HG03196 (cell line): ENCODE measurements at regions not wholly inside any gene's neighbourhood (a gene's known extent, or its start where the extent isn't known, plus 50 kb on each side); places are given as distances from the start of the nearest gene placed in this dataset.

Experiments
- ATAC-seq: cut with Tn5 transposase; IDR thresholded peaks from one replicate; pipeline ENCODE4 v1.9.1; 2021; ENCODE audit not compliant: unreplicated experiment

DNA sequence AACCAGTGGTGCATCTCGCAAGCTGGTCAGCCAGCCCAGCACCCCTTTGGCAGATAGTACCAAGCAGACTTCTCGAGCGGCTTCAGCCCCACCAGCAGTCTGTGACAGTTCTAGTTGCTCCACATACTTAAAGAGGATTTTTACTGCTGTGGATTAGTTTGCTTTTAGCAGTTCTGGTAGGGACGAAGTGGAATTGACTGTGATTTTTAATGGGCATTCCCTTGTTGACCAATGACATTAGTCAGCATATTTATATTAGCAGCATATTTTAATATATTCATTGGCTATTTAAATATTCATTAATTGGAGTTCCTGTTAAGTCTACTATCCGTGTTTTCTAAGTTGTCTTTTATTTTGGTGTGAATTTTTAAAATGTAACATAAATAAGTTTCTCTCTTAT lies 500.9 kb upstream of the FAT1 start:
- no peak for ATAC-seq

DNA sequence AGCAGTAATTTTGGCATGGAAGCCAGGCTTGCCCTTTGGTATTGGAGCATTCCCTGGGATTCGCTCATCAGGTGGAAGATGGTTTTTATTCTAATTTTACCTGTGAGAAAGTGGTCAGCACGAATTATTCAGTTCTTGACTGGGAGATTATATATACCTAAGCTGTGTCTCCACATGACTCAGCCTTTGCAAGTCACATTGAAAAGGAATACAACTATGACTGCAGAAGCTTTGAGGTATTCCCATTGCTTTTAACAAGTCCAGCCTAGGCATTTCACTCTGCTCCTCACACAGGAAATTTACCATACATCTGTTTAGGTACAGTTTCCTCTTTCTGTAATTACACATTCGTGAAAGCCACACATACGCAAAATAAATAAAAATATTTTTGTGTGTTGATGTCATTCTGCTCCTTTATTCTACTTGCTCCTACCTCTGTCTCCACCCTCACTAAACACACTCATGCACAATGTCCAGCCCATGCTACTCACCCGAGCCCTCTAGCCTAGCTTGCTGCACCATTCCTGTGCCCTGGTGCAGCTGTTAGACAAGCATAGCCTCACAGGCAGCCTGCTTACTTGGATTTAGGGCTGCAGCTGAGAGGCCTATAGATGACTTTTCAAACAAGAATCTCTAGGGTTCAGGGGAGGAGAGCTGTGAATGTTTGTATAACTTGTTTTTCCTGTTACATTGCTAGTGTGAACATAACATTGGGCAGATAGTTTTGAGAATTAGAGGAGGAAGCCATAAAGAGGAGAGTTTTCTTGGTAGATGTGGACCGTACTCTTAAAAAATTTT lies 504.4 kb upstream of the FAT1 start:
- ATAC-seq = no peak

DNA sequence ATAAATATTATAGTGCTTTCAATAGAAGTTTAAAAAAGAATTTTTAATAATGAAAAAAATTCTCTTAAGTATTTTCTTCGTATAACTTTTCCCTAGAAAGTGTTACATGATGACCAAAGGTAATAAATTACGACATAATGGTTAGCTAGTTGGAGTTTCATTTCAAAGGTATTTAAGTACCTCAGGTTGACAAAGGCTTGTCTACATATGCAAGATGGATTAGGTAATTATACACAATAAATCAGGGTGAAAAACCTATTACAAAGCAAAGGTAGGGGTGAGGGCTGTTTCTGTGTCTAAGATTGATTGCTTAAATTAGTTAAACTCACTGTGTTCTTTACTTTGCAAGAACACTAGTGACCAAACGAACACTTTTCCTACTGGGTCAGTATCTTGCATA lies 508.5 kb upstream of the FAT1 start:
- no peak for ATAC-seq

DNA sequence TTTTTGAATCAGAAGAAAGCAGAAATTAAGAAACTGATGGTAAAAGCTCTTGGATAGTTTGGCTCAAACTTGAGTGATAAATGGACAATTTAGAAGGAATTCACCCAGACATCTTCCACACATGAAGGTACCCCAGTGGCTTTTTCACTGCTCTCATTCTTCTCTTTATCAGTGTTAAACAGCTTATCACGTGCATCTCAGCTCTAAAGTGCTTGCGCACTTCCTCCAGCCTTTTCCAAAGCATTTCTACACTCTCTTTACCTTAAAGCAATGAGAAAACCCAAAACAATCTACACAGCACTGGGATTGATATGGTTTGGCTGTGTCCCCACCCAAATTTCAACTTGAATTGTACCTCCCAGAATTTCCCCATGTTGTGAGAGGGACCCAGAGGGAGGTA lies 509.1 kb upstream of the FAT1 start:
- no peak for ATAC-seq

DNA sequence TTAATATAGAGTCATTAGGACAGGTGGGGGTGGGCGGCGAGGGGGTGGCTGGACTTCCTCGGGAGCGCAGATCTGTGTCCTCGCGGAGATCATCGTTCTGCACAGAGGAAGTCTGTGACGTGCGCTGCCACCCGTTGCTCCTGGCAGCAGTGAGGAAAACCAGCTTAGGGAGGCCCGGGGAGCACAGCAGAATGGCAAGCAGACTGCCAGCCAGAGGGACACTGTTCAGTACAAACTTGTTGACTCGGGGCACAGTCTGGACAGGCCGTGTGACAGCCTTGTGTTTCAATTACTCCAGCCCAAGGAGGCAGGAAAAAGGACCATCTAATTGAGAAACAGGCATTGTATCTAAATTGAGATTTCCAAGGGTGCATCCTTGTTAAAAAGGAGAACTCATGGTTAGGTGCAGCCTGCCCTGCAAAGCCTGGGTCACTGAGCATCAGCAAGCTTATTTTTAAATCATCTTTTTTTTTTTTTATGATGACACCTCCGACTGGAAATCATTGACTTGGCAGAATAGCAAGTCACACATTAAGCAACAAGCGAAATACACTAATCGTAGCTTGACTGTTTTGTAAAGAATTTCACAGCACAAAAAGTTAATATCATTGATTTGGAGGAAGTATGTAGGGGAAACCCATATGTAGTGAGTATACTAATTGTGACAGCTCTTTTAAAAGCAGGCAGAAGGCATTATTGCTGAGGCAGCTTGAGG lies 512.0 kb upstream of the FAT1 start:
- no peak for ATAC-seq

DNA sequence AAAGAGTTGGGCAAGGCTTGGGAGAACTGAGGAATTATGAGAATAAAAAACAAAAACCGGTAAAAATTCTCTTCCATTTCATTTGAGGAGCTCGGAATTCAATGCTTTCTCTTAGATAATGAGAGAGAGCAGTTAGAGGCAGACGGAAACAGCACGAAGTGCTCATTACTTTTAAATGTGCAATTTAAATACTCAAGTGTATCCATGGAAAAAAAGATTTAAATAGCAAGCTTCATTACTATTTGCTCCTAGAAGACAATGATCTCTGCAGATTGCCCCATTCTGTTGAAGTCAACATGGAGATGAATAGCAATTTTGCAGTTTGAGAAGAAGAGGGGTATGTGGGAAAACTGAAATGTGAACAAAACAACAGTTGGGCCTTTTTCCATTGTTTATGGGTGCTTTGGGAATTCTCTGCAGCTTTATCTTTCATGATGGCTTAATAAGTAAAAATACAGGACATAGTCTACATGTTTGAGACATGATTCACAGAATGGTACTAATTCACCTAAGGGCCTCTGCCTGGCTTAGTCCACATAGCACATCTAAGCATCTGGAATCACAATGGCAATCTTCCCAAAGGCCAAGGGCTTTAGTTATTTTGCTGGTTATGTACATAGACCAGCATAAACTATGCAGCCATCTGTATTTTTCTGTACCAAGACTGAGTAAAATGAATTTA lies 512.7 kb upstream of the FAT1 start:
- no peak for ATAC-seq

DNA sequence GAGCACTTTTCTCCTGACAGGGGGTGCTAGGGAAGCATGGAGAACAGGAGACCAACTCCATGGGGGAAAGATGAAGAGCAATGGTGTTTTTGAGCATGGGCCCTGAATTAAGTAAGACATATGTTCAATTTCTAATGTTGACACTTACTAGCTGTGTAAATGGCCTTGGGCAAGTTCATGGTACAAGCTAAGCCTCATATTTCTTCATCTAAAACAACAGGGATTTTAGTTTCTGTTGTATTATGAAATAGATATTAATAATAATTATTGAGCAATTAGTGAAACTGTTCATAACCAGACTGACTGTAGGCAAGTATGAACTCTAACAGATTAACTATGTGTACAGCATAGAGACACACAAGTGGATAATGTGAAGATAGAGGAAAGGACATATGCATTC lies 515.0 kb upstream of the FAT1 start:
- ATAC-seq = no peak

DNA sequence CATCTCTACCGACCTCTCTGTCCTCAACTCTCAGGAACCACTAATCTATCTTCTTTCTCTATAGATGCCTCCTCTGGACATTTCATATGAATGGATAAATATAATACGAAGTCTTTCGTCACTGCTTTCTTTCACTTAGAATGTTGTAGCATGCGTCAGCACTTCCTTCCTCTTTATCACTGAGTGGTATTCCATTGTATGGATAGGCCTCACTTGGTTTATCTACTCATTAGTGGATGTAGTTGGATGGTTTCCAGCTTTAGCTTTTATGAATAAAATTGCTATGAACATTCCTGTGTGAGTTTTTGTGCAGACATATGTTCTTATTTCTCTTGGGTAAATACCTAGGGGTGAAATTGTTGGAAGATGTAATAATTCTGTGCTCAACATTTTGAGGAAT lies 528.2 kb upstream of the FAT1 start:
- ATAC-seq = no peak

DNA sequence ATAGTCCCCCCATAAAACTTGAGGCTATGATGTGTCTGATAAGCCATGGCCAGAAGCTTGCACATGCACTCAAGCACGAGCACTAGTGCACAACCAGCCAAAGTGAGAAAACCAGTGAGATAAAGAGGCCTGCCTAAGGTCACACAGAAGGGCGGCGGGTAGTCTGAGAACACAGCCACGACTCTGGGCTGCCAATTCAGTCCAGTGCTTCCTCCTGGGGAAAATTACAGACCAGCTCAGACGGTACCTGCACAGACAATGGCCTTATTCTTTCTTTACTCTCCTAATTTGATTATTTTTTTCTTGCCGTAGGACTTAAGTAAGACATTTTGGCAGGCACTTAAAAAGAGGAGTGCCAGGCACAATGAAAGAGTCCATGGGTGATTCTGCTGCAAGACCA lies 533.2 kb upstream of the FAT1 start:
- no peak for ATAC-seq

DNA sequence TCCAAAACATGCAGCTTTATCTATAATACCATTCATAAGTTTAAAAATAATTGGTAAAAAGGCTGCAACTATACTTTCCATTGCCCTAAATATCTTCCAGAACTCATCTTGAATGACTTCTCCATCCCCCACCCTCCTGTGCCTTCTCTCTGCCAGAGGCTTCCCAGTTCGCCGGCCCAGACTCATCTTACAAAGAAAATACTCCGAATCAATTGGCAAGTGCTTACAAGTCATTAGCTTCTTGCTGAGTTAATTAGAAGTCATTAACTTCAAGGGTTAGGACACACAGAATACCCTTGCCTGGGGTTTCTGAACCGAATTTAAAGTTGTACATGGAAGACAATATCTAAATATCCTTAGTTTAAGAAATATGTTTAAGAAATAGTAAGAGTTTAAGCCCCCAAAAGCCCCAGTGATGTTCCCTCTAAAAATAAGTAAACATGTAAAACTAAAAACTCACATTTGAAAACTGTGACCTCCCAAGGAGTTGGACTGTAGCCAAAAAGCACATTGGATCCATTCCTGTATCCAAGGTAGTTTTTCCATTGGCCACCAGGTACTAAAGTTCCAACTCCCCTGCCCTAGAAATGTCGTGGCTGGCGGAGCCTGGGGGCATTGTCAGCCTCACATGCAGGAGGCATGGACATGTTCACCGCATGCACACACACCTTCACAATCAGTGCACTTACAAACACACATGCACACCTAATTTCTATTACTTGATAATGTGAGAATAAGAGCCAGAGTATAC lies 535.2 kb upstream of the FAT1 start:
- ATAC-seq = no peak

DNA sequence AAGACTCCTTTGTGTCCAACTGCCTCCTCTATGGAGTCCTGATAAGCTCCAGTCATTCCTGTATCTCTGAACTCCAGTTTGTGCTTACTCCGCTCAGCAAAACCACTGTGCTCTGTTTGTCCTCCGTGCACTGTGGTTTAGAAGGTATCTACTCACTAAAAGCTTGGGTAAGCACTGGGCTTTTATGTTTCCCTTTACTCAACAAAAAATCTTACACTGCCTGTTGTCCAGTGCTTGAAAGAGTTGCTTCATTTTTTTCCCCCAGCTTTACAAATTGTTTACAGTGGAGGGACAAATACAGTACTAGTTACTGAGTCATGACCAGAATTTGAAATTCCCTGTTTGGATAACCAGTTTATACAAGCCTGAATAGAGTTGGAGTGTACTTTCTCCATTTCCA lies 545.3 kb upstream of the FAT1 start:
- ATAC-seq = no peak

DNA sequence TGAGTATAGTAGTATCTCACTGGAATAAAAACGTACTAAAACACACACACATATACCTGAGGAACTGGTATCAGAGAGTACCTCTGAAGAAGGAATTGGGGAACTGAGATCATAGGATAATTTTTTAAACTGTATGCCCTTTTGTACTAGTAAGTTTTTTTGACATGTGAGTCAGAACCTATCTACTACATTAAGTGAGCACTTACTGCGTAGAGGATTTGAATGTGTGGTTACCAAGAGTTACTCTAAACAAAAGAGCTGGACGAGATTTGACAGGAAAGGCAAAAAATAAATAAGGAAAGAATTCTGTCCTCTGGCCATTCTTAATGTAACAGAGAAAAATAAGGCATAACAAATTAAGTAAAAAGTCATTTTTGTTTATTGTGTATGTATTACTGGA lies 546.5 kb upstream of the FAT1 start:
- ATAC-seq = no peak

DNA sequence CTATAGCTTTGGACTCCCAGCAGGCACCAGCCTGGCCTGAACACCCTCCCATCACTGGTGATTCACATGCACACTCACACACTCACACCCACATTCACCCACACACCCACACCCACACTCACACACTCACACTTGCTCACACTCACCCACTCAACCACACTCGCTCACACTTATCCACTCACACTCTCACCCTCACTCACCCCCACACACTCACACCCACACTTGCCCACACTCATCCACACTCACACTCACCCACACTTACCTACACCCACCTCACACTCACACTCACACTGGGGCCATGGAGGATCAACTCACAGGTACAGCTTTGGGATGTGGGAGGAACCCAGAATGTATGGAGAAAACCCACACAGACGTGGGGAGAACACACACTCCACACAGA lies 548.2 kb upstream of the FAT1 start:
- ATAC-seq = no peak

DNA sequence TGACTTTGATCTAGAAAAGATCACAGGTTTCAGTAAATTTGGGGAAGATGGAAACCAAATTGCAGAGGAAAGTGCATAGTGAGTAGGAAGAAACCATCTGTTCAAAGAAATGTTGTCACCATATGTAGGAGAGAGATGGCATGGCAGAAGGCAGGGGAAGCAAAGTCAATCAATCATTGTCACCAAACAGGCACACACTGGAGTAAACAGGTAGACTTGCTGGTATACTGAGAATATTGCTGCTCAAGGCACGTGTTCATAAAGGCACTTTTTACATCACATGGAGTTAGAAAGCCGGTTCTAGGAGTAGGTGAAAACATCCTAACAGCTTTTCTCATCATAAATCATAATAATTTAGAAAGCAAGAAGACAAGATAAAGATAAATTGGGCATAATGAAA lies 550.5 kb upstream of the FAT1 start:
- no peak for ATAC-seq

DNA sequence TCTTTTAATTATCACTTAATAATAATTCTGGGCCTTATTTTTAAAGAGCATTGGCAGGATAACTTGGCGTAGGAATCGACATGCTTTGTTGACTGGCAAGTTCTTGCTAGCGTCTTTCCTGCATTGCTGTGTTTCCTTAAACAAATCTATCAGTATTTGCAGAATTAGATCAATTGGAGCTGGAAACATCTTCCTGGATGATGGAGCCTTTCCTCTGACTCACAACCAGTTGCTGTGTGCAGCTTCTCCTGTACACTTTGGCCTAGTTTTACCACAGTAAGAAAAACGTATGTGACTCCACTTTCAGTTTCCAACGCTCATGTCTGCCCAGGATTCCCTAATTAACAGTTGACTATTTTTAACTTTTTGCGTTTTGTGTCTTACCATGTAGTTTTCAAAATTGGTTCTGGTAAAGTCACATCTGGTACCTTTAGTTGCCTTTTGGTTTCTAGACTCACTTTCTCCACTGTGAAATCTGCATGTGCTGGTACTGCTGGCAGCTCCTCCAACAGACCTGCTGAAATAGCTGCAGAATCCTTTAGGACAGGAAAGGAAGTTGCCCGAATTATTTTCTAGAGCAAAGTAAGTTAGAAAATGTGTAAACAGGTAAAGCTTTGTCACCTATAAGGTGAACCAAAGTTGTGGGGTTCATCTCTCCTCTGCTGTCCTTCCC lies 553.2 kb upstream of the FAT1 start:
- no peak for ATAC-seq

DNA sequence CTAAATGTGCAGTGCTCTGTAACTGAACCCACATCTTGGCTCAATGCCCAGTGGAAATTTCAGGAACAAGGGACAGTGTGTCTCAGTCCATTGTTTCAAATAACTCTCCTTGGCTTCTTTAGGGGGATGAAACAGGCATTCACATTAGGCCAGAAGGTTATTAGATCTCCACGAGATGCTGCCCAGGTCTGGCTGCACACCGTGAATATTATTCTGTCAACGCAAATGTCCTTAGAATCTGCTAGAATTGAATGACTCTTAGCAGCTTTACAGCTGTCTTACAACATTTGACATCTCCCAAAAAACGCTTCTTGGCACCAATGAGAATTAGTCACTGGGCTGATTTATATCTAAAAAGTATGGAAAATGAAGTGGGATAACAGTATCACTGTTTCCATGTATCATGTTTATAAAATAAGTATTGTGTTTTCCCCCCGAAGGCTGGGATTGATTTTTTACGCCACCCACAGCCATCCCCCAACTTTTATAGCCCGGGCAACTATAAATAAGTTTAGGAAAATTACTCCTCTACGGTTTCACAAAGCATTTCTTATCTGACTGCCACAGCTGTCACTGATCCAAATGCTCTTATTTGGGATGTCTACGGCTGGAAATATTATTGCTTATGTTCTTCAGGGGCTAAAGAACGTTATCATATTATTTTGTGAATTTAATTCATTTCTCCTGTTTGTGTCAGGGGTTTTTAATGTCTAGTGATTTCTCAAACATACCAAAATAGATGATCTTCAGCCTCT lies 559.7 kb upstream of the FAT1 start:
- ATAC-seq = no peak

DNA sequence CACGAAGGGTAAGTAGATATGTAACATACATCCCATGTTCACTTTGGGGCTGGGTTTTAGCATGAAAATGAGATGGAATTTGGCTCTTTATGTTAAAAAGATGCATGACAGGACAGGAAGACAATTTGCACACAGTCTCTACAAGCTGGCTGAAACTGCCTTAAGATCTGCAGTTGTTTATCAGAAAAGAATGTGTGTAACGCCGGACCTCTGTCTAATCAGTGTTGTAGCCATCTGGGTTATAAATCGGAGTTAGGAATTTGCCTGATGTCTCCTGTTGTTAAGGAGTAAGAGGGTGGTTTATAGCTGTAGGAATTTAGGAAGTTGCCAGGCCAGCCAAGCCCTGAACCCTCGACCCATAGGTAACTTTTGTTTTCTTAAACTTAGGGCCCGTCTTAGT lies 562.9 kb upstream of the FAT1 start:
- no peak for ATAC-seq

DNA sequence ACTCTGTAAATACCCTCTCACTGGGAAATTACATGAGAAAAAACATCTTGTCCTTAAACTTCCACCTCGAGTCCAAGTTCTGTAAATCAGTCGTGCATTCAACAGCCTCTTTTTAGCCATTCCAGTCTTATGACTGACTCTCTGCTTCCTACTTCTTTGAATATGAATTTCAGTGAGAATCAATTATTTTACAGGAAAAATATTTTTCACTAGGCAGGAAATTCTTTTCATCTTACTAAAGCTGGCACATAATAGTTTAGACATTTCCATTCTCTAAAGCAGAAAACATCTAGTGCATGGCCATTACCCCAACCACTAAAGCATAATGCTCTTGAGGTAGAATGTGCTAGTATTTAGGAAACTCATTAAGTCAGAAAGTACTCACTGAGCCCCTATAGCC lies 565.7 kb upstream of the FAT1 start:
- no peak for ATAC-seq

DNA sequence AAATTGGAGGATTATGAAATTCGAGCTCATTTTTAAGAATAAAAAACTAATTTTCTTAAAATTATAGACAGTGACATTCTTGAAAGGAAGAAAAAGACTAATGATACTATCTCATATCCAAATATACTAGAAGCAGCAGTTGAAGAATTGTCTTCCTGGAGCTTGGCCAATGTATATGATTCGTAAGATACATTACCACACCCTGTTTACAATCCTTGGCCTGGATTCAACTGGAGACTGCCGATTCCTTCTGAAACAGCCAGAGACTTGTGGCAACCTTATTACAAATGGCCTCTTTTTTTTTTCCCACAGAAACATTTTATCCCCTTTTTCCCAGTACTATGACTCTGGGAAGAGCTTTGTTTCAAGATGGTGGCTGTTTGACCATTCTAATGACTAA lies 571.2 kb upstream of the FAT1 start:
- no peak for ATAC-seq

DNA sequence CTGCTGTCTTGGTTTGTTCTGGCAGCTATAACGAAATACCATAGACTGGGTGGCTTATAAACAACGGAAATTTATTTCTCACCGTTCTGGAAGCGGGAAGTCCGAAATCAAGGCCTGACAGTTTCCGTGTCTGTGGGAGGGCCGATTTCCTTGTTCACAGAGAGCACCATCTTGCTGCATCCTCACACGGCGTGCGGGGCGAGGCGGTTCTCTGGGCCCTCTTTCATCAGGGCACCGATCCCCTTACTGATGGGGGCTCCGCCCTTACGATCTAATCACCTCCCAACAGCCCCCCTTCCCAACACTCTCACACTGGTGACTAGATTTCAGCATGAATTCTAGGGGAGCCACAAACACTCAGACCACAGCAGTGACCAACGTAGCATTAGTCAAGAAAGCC lies 578.3 kb upstream of the FAT1 start:
- no peak for ATAC-seq
